ENCODE measurements at regions not wholly inside any gene's neighbourhood (a gene's known extent, or its start where the extent isn't known, plus 50 kb on each side); places are given as distances from the start of the nearest gene placed in this dataset.

GRCh38 chr18:65544701-65545100 lies 206.1 kb upstream of the CDH7 start:
- no peak for DNase-seq

GRCh38 chr18:65527879-65528633 lies 222.8 kb upstream of the CDH7 start:
- no peak for DNase-seq

- no peak for DNase-seq
Observed at GRCh38 chr18:65526099-65526498, 224.7 kb upstream of the CDH7 start.

GRCh38 chr18:65523461-65523860 lies 227.4 kb upstream of the CDH7 start:
- no peak for DNase-seq

- DNase-seq, result no peak
Observed at GRCh38 chr18:65522907-65523306, 227.9 kb upstream of the CDH7 start.

- no peak for DNase-seq
Observed at GRCh38 chr18:65516209-65516608, 234.6 kb upstream of the CDH7 start.

GRCh38 chr18:65498605-65499004 lies 252.2 kb upstream of the CDH7 start:
- DNase-seq, result no peak

GRCh38 chr18:65487569-65487968 lies 263.2 kb upstream of the CDH7 start:
- DNase-seq, result no peak

GRCh38 chr18:65477455-65477854 lies 273.4 kb upstream of the CDH7 start:
- no peak for DNase-seq

- DNase-seq, result no peak
Observed at GRCh38 chr18:65468881-65469280, 281.9 kb upstream of the CDH7 start.

GRCh38 chr18:65464361-65464760 lies 286.5 kb upstream of the CDH7 start:
- DNase-seq, result no peak

GRCh38 chr18:65459741-65460140 lies 291.1 kb upstream of the CDH7 start:
- DNase-seq, result no peak

GRCh38 chr18:65458871-65459270 lies 291.9 kb upstream of the CDH7 start:
- DNase-seq, result no peak

- no peak for DNase-seq
Observed at GRCh38 chr18:65439188-65439587, 311.6 kb upstream of the CDH7 start.

GRCh38 chr18:65436430-65436829 lies 314.4 kb upstream of the CDH7 start:
- no peak for DNase-seq

GRCh38 chr18:65435534-65435933 lies 315.3 kb upstream of the CDH7 start:
- no peak for DNase-seq

- DNase-seq, result no peak
Observed at GRCh38 chr18:65429601-65430000, 321.2 kb upstream of the CDH7 start.

GRCh38 chr18:65425366-65425765 lies 325.4 kb upstream of the CDH7 start:
- no peak for DNase-seq

GRCh38 chr18:65423776-65424175 lies 327.0 kb upstream of the CDH7 start:
- no peak for DNase-seq

GRCh38 chr18:65422544-65423136 lies 328.2 kb upstream of the CDH7 start:
- no peak for DNase-seq

GRCh38 chr18:65415098-65415497 lies 335.7 kb upstream of the CDH7 start:
- no peak for DNase-seq

- no peak for DNase-seq
Observed at GRCh38 chr18:65414501-65414900, 336.3 kb upstream of the CDH7 start.

GRCh38 chr18:65411061-65411460 lies 339.8 kb upstream of the CDH7 start:
- DNase-seq, result no peak

- DNase-seq, result no peak
Observed at GRCh38 chr18:65409261-65409660, 341.6 kb upstream of the CDH7 start.

- no peak for DNase-seq
Observed at GRCh38 chr18:65403534-65403933, 347.3 kb upstream of the CDH7 start.
